Fibroblast of the aortic adventitia (primary cell): ENCODE measurements at regions not wholly inside any gene's neighbourhood (a gene's known extent, or its start where the extent isn't known, plus 50 kb on each side); places are given as distances from the start of the nearest gene placed in this dataset.

Experiments used
- DNase-seq: peaks from one replicate; pipeline ENCODE4 v3.0.0-alpha.2; 2010; ENCODE audit warnings: low read depth
- H3K4me3 ChIP-seq: 2 replicates; pipeline ENCODE4 v1.5.1; 2011; ENCODE audit warnings: low read depth, mild to moderate bottlenecking, control low read depth, low read length, moderate library complexity
- CTCF ChIP-seq: IDR thresholded peaks from 2 replicates; pipeline ENCODE4 v1.5.1; 2011; ENCODE audit warnings: mild to moderate bottlenecking, low read length, control low read depth, inconsistent platforms; ENCODE audit not compliant: insufficient read depth

- H3K4me3 ChIP-seq = no peak overlapping the region
- TF ChIP-seq CTCF = no peak
- DNase-seq = no peak
Observed at GRCh38 chr4:100891808-100892207, 374.0 kb upstream of the EMCN start.

- no peak for DNase-seq
- TF ChIP-seq CTCF = no peak
- H3K4me3 ChIP-seq = no peak overlapping the region
Observed at GRCh38 chr4:100889898-100890297, 372.1 kb upstream of the EMCN start.

- no peak overlapping the region for H3K4me3 ChIP-seq
- DNase-seq = no peak
- TF ChIP-seq CTCF = no peak
Observed at GRCh38 chr4:100889401-100889800, 371.6 kb upstream of the EMCN start.

GRCh38 chr4:100882661-100883060, 364.8 kb upstream of the EMCN start:
- no peak for DNase-seq
- H3K4me3 ChIP-seq = no peak overlapping the region
- TF ChIP-seq CTCF = no peak

GRCh38 chr4:100881283-100881682, 363.5 kb upstream of the EMCN start:
- TF ChIP-seq CTCF = no peak
- no peak for DNase-seq
- H3K4me3 ChIP-seq = no peak overlapping the region

- DNase-seq = peak; percentile 8
- no peak overlapping the region for H3K4me3 ChIP-seq
- no peak for TF ChIP-seq CTCF
Observed at GRCh38 chr4:100880011-100880410, 362.2 kb upstream of the EMCN start.

GRCh38 chr4:100879471-100879870, 361.6 kb upstream of the EMCN start:
- no peak for TF ChIP-seq CTCF
- no peak for DNase-seq
- H3K4me3 ChIP-seq = no peak overlapping the region
